CD4-positive, alpha-beta T cell (primary cell): ENCODE measurements at regions not wholly inside any gene's neighbourhood (a gene's known extent, or its start where the extent isn't known, plus 50 kb on each side); places are given as distances from the start of the nearest gene placed in this dataset.

ENCODE experiments used
- ATAC-seq: fragments of 200-7000 bp; cut with Tn5 transposase; one replicate; pipeline ENCODE4 v1.10.0; 2022; ENCODE audit warnings: mild to moderate bottlenecking; ENCODE audit not compliant: poor library complexity
- CTCF ChIA-PET: fragments of 350-600 bp; sonication (Branson Sonifier 250); formaldehyde crosslinking; loops from one replicate; lab custom pipeline; 2021; ENCODE audit warnings: antibody characterized with exemption, inconsistent platforms; lab: Charles Lee
- POLR2A ChIA-PET: fragments of 350-600 bp; sonication (Branson Sonifier 250); formaldehyde crosslinking; loops from one replicate; lab custom pipeline; 2021; ENCODE audit warnings: antibody characterized with exemption, inconsistent platforms; lab: Charles Lee
- DNase-seq, 14 experiments: peaks; one replicate each; pipeline ENCODE4 v3.0.0-alpha.2; 2013 to 2020; ENCODE audit warnings: mixed read lengths in 2 of 14
- H3K27ac ChIP-seq, 2 donors: one replicate each; pipeline versions ENCODE4 v1.5.1 to v1.7.0; 2013; ENCODE audit warnings: low read length in 2 of 2, low read depth in 1 of 2, mild to moderate bottlenecking in 1 of 2
- H3K27me3 ChIP-seq, 2 experiments: 1 replicate in 1 of 2; 2 replicates in 1 of 2; pipeline versions ENCODE4 v1.6.1 to v1.7.0; 2013; ENCODE audit warnings: low read length in 2 of 2, control low read depth in 1 of 2, mild to moderate bottlenecking in 1 of 2, moderate library complexity in 1 of 2; ENCODE audit not compliant: insufficient read depth in 2 of 2, control insufficient read depth in 1 of 2
- H3K36me3 ChIP-seq: one replicate; pipeline ENCODE4 v1.6.1; 2013; ENCODE audit warnings: low read length, control low read depth; ENCODE audit not compliant: insufficient read depth
- H3K4me1 ChIP-seq: one replicate; pipeline ENCODE4 v1.6.1; 2013; ENCODE audit warnings: low read length, control low read depth; ENCODE audit not compliant: insufficient read depth
- H3K4me3 ChIP-seq: one replicate; pipeline ENCODE4 v1.5.1; 2013; ENCODE audit warnings: mild to moderate bottlenecking, low read length, moderate library complexity
- H3K9me3 ChIP-seq, 2 experiments: 1 replicate in 1 of 2; 2 replicates in 1 of 2; pipeline versions ENCODE4 v1.6.1 to v1.7.0; 2013; ENCODE audit warnings: low read length in 2 of 2, mild to moderate bottlenecking in 2 of 2, control low read depth in 1 of 2, moderate library complexity in 1 of 2; ENCODE audit not compliant: control insufficient read depth in 1 of 2, insufficient read depth in 1 of 2
- H3K27ac Mint-ChIP-seq: one replicate; pipeline ENCODE4 v1.8.0; 2020; ENCODE audit warnings: mixed read lengths
- H3K27me3 Mint-ChIP-seq: one replicate; pipeline ENCODE4 v1.8.0; 2021; ENCODE audit warnings: mixed read lengths
- H3K36me3 Mint-ChIP-seq: one replicate; pipeline ENCODE4 v1.8.0; 2021; ENCODE audit warnings: low read depth, mixed read lengths
- H3K4me1 Mint-ChIP-seq: one replicate; pipeline ENCODE4 v1.8.0; 2021; ENCODE audit warnings: low read depth, mixed read lengths
- H3K4me3 Mint-ChIP-seq: one replicate; pipeline ENCODE4 v1.8.0; 2020; ENCODE audit warnings: mild to moderate bottlenecking, mixed read lengths
- H3K9me3 Mint-ChIP-seq: one replicate; pipeline ENCODE4 v1.8.0; 2020; ENCODE audit warnings: mixed read lengths
- CTCF ChIP-seq: fragments of 200-600 bp; IDR thresholded peaks from one replicate; pipeline ENCODE4 v1.8.0; 2022; ENCODE audit warnings: antibody characterized with exemption, mild to moderate bottlenecking
- intact Hi-C, 2 experiments: fragments of 100-400 bp; cut with DNase I in 1 of 2; cut with micrococcal nuclease in 1 of 2; formaldehyde crosslinking; loops; one replicate each; pipeline versions ENCODE4 v1.15.1 to v1.9.0; 2023 to 2025; cut with DNase I, micrococcal nuclease

GRCh38 chr5:110250755-110251154, 475.7 kb downstream of the TMEM232 start:
- CTCF ChIA-PET = no interaction called here
- no peak overlapping the region for H3K4me3 Mint-ChIP-seq
- Histone ChIP-seq H3K4me3 (no peak overlapping the region), H3K27me3 (no peaks in the 10 kb centered on the region), H3K36me3 (no peaks in the 10 kb centered on the region), H3K9me3 (no peaks in the 10 kb centered on the region), H3K27ac (no peak overlapping the region), H3K4me1 (no peaks in the 10 kb centered on the region)
- H3K9me3 Mint-ChIP-seq = no peaks in the 10 kb centered on the region
- no peaks in the 10 kb centered on the region for H3K27me3 Mint-ChIP-seq
- intact Hi-C loops = no loop called here
- POLR2A ChIA-PET = no interaction called here
- ATAC-seq (no peak), DNase-seq (no peak)
- no peaks in the 10 kb centered on the region for H3K4me1 Mint-ChIP-seq
- no peak overlapping the region for H3K27ac Mint-ChIP-seq
- H3K36me3 Mint-ChIP-seq = no peaks in the 10 kb centered on the region
- no peak for TF ChIP-seq CTCF

- ATAC-seq = no peak
- H3K4me3 Mint-ChIP-seq = no peak overlapping the region
- H3K4me1 ChIP-seq = no peaks in the 10 kb centered on the region
- H3K4me3 ChIP-seq = no peak overlapping the region
- DNase-seq = no peak
- intact Hi-C loops = no loop called here
- no peaks in the 10 kb centered on the region for H3K27me3 Mint-ChIP-seq
- no peak for TF ChIP-seq CTCF
- no peak overlapping the region for H3K27ac ChIP-seq
- ChIA-PET POLR2A (no interaction called here), CTCF (no interaction called here)
- H3K36me3 Mint-ChIP-seq = no peaks in the 10 kb centered on the region
- no peaks in the 10 kb centered on the region for H3K27me3 ChIP-seq
- H3K9me3 Mint-ChIP-seq = no peaks in the 10 kb centered on the region
- H3K9me3 ChIP-seq = no peaks in the 10 kb centered on the region
- no peaks in the 10 kb centered on the region for H3K36me3 ChIP-seq
- no peaks in the 10 kb centered on the region for H3K4me1 Mint-ChIP-seq
- H3K27ac Mint-ChIP-seq = no peak overlapping the region
Measured at GRCh38 chr5:110251366-110251765, 475.1 kb downstream of the TMEM232 start.

GRCh38 chr5:110255194-110255593, 471.3 kb downstream of the TMEM232 start:
- CTCF ChIA-PET = no interaction called here
- Histone ChIP-seq H3K4me1 (no peaks in the 10 kb centered on the region), H3K27me3 (no peaks in the 10 kb centered on the region), H3K4me3 (no peak overlapping the region), H3K27ac (no peak overlapping the region), H3K36me3 (no peaks in the 10 kb centered on the region), H3K9me3 (no peaks in the 10 kb centered on the region)
- Mint-ChIP-seq H3K27ac (no peak overlapping the region), H3K4me3 (no peak overlapping the region), H3K4me1 (no peaks in the 10 kb centered on the region), H3K36me3 (no peaks in the 10 kb centered on the region), H3K27me3 (no peaks in the 10 kb centered on the region), H3K9me3 (no peaks in the 10 kb centered on the region)
- POLR2A ChIA-PET = interaction anchor here (0.6 kb wide), 1 partner anchor 151 kb away, joined by 3 read pairs; no protein-coding TSS in a partner anchor
- no peak for ATAC-seq
- intact Hi-C loops = no loop called here
- no peak for DNase-seq
- TF ChIP-seq CTCF = no peak
